ENCODE measurements at regions not wholly inside any gene's neighbourhood (a gene's known extent, or its start where the extent isn't known, plus 50 kb on each side); places are given as distances from the start of the nearest gene placed in this dataset.

- TF ChIP-seq EZH2 (IDR thresholded peaks at IDR 0.05; ENCODE audit: borderline replicate concordance) (no peak), CTCF (IDR thresholded peaks at IDR 0.05; ENCODE audit: poor library complexity) (no peak), EZH2phosphoT487 (IDR thresholded peaks at IDR 0.05; ENCODE audit: low read depth, severe bottlenecking, unreplicated experiment) (no peak)
Observed at GRCh38 chr10:10803278-10803677, 214.4 kb upstream of the CELF2 start.
